DMS53 (cell line): ENCODE measurements at regions not wholly inside any gene's neighbourhood (a gene's known extent, or its start where the extent isn't known, plus 50 kb on each side); places are given as distances from the start of the nearest gene placed in this dataset.

Experiments used
- DNase-seq: peaks from one replicate; lab custom pipeline; 2025; lab: John Stamatoyannopoulos, UW

GRCh38 chr16:48438414-48438813 lies 53.2 kb upstream of the SIAH1 start:
- no peak for DNase-seq

- no peak for DNase-seq
Measured at GRCh38 chr16:48435906-48436305, 50.7 kb upstream of the SIAH1 start.

- DNase-seq, result no peak
Measured at GRCh38 chr16:48435318-48435680, 50.1 kb upstream of the SIAH1 start.
